GM23338 (cell line): ENCODE measurements at regions not wholly inside any gene's neighbourhood (a gene's known extent, or its start where the extent isn't known, plus 50 kb on each side); places are given as distances from the start of the nearest gene placed in this dataset.

ENCODE experiments used
- ATAC-seq: fragments of 200-7000 bp; cut with Tn5 transposase; 3 replicates; pipeline ENCODE4 v1.9.1; 2020
- DNase-seq: peaks from one replicate; pipeline ENCODE4 v3.0.0-alpha.2; 2015; ENCODE audit warnings: low spot score
- H2AFZ ChIP-seq: fragments of 200-600 bp; sonication (generic); 2 replicates; pipeline ENCODE4 v1.8.0; 2016; ENCODE audit warnings: antibody characterized with exemption, mild to moderate bottlenecking, moderate library complexity
- H3F3A ChIP-seq: fragments of 200-600 bp; sonication (generic); replicated peaks from 2 replicates; pipeline ENCODE4 v1.8.0; 2017; ENCODE audit warnings: antibody characterized with exemption, mixed run types, low read depth
- H3K27ac ChIP-seq: fragments of 200-600 bp; sonication (generic); 2 replicates; pipeline ENCODE4 v1.6.1; 2016; ENCODE audit warnings: low read depth
- H3K27me3 ChIP-seq: fragments of 200-600 bp; sonication (generic); 2 replicates; pipeline ENCODE4 v1.8.0; 2016; ENCODE audit warnings: mild to moderate bottlenecking, mixed run types, moderate library complexity; ENCODE audit not compliant: insufficient read depth
- H3K36me3 ChIP-seq: fragments of 200-600 bp; sonication (generic); 2 replicates; pipeline ENCODE4 v1.8.0; 2016; ENCODE audit warnings: mild to moderate bottlenecking; ENCODE audit not compliant: insufficient read depth
- H3K4me1 ChIP-seq: fragments of 200-600 bp; sonication (generic); 2 replicates; pipeline ENCODE4 v1.8.0; 2016; ENCODE audit warnings: mild to moderate bottlenecking, moderate library complexity; ENCODE audit not compliant: insufficient read depth
- H3K4me2 ChIP-seq: fragments of 200-600 bp; sonication (generic); 2 replicates; pipeline ENCODE4 v1.7.1; 2017; ENCODE audit warnings: mixed run types
- H3K4me3 ChIP-seq: fragments of 200-600 bp; sonication (generic); 2 replicates; pipeline ENCODE4 v1.6.1; 2016; ENCODE audit warnings: mixed run types
- H3K79me2 ChIP-seq: fragments of 200-600 bp; sonication (generic); replicated peaks from 2 replicates; pipeline ENCODE4 v1.8.0; 2017; ENCODE audit warnings: mild to moderate bottlenecking; ENCODE audit not compliant: insufficient read depth
- H3K9me2 ChIP-seq: fragments of 200-600 bp; sonication (generic); 2 replicates; pipeline ENCODE4 v1.8.0; 2017; ENCODE audit not compliant: insufficient read depth
- H4K20me1 ChIP-seq: fragments of 200-600 bp; sonication (generic); replicated peaks from 2 replicates; pipeline ENCODE4 v1.8.0; 2017; ENCODE audit warnings: mild to moderate bottlenecking; ENCODE audit not compliant: insufficient read depth
- H3K27ac Mint-ChIP-seq: 2 replicates; pipeline ENCODE4 v1.8.0; 2020; ENCODE audit warnings: inconsistent platforms, mild to moderate bottlenecking, moderate library complexity, mixed read lengths
- H3K27me3 Mint-ChIP-seq: 3 replicates; pipeline ENCODE4 v1.8.0; 2022; ENCODE audit warnings: low read depth, mild to moderate bottlenecking, moderate library complexity, mixed read lengths, inconsistent platforms; ENCODE audit not compliant: insufficient read depth, poor library complexity
- H3K36me3 Mint-ChIP-seq: 3 replicates; pipeline ENCODE4 v1.8.0; 2021; ENCODE audit warnings: low read depth, mild to moderate bottlenecking, inconsistent platforms, moderate library complexity, mixed read lengths
- H3K4me1 Mint-ChIP-seq: 3 replicates; pipeline ENCODE4 v1.8.0; 2020; ENCODE audit warnings: mild to moderate bottlenecking, inconsistent platforms, mixed read lengths
- H3K4me3 Mint-ChIP-seq: 3 replicates; pipeline ENCODE4 v1.8.0; 2021; ENCODE audit warnings: moderate library complexity, mild to moderate bottlenecking, inconsistent platforms, mixed read lengths
- H3K9me3 Mint-ChIP-seq: 3 replicates; pipeline ENCODE4 v1.8.0; 2020; ENCODE audit warnings: moderate library complexity, mild to moderate bottlenecking, inconsistent platforms, mixed read lengths
- CREB1 ChIP-seq: fragments of 250-450 bp; sonication (Bioruptor Pico); IDR thresholded peaks from 2 replicates; pipeline ENCODE4 v1.5.0; 2020; ENCODE audit warnings: low read depth, mild to moderate bottlenecking, moderate library complexity
- CTCF ChIP-seq, 2 experiments: fragments of 200-600 bp in 1 of 2; sonication (generic) in 1 of 2; conservative IDR thresholded peaks; 2 replicates each; pipeline versions ENCODE4 v1.5.1 to v1.6.1; 2016 to 2017; ENCODE audit warnings: antibody characterized with exemption in 2 of 2, low read depth in 2 of 2, mild to moderate bottlenecking in 2 of 2, moderate library complexity in 1 of 2
- ETS1 ChIP-seq: IDR thresholded peaks from 2 replicates; pipeline ENCODE4 v1.6.1; 2016; ENCODE audit warnings: antibody characterized with exemption
- EZH2 ChIP-seq: fragments of 200-600 bp; sonication (generic); IDR thresholded peaks from one replicate; pipeline ENCODE4 v1.8.0; 2017; ENCODE audit warnings: antibody characterized with exemption, mild to moderate bottlenecking, low read depth; ENCODE audit not compliant: unreplicated experiment
- EZH2phosphoT487 ChIP-seq: fragments of 200-600 bp; sonication (generic); IDR thresholded peaks from one replicate; pipeline ENCODE4 v1.8.1; 2018; ENCODE audit warnings: antibody characterized with exemption; ENCODE audit not compliant: unreplicated experiment
- POLR2AphosphoS5 ChIP-seq: IDR thresholded peaks from 2 replicates; pipeline ENCODE4 v1.6.1; 2016; ENCODE audit warnings: antibody characterized with exemption, low read depth
- STAT1 ChIP-seq: IDR thresholded peaks from one replicate; pipeline ENCODE4 v1.6.1; 2016; ENCODE audit warnings: antibody characterized with exemption; ENCODE audit not compliant: unreplicated experiment
- ZNF114 ChIP-seq: fragments of 250-450 bp; sonication (Bioruptor Pico); IDR thresholded peaks from 2 replicates; pipeline ENCODE4 v1.5.0; 2020; ENCODE audit warnings: mild to moderate bottlenecking, moderate library complexity
- ZNF462 ChIP-seq: fragments of 250-450 bp; sonication (Bioruptor Pico); IDR thresholded peaks from 2 replicates; pipeline ENCODE4 v1.5.0; 2020; ENCODE audit warnings: mild to moderate bottlenecking, moderate library complexity

- DNase-seq (peak; percentile 62), ATAC-seq (peak; percentile 45)
- no peak overlapping the region for H2AFZ ChIP-seq
- H3K27me3 ChIP-seq, result no peaks in the 10 kb centered on the region
- no peak overlapping the region for H3K27ac Mint-ChIP-seq
- peaks cover 14% of the 10 kb centered on the region for H3K27me3 Mint-ChIP-seq
- H3K4me3 ChIP-seq, result no peak overlapping the region
- no peaks in the 10 kb centered on the region for H3K4me1 ChIP-seq
- H3K4me1 Mint-ChIP-seq, result peaks cover 4% of the 10 kb centered on the region
- H3K36me3 ChIP-seq, result no peaks in the 10 kb centered on the region
- H3F3A ChIP-seq, result no peaks in the 10 kb centered on the region
- no peaks in the 10 kb centered on the region for H3K79me2 ChIP-seq
- no peaks in the 10 kb centered on the region for H4K20me1 ChIP-seq
- H3K27ac ChIP-seq, result no peak overlapping the region
- peaks cover 19% of the 10 kb centered on the region for H3K9me2 ChIP-seq
- no peak overlapping the region for H3K4me3 Mint-ChIP-seq
- no peaks in the 10 kb centered on the region; the same call in 2 of the 3 replicates for H3K9me3 Mint-ChIP-seq
- TF ChIP-seq ZNF462 (CRISPR knock-in tag), result no peak
- no peak for TF ChIP-seq POLR2AphosphoS5
- no peak for TF ChIP-seq CREB1 (CRISPR knock-in tag)
- no peak for TF ChIP-seq STAT1
- TF ChIP-seq EZH2, result no peak
- no peak for TF ChIP-seq EZH2phosphoT487
- TF ChIP-seq ETS1, result no peak
- TF ChIP-seq CTCF (conservative IDR thresholded peaks at IDR 0.05; ENCODE audit: low read depth in 2 of 2), result no peak
- TF ChIP-seq ZNF114 (CRISPR knock-in tag), result no peak
- no peaks in the 10 kb centered on the region for H3K36me3 Mint-ChIP-seq
- no peak overlapping the region for H3K4me2 ChIP-seq
Observed at GRCh38 chr4:1511441-1512041, 105.3 kb upstream of the NKX1-1 start.
